ENCODE measurements at regions not wholly inside any gene's neighbourhood (a gene's known extent, or its start where the extent isn't known, plus 50 kb on each side); places are given as distances from the start of the nearest gene placed in this dataset.

DNA sequence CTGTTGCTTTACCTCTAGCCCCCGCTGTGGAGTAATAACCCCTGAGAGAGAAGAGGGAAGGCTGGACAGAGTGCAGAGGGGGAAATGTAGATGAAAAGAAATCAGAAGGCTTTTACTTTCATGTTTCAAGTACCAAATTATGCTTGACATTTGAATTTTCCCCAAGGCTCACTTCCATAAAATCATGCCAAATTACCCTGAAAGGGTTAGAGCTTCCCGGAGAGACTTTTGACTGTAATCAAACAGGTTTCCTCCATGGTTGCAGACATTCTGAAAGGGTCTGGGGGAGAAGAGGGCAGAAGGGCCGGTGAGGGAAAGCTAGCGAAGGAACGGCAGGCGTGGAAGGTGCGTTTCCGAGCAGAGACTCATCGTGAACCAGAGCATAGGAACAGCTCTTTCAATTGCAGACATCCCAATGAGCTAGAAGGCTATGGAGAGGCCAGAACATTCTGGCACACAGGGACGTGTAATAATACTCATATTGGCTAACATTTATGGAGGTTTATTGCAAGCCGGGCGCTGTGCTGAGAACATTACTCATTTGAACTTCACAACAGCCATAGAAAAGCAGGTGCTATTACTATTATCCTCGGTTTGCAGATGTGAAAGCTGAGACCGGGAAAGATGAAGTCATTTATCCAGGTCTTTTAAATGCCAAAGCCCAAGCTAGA is 620.8 kb upstream of the AUTS2 start:
- TF ChIP-seq, protein P1, sequence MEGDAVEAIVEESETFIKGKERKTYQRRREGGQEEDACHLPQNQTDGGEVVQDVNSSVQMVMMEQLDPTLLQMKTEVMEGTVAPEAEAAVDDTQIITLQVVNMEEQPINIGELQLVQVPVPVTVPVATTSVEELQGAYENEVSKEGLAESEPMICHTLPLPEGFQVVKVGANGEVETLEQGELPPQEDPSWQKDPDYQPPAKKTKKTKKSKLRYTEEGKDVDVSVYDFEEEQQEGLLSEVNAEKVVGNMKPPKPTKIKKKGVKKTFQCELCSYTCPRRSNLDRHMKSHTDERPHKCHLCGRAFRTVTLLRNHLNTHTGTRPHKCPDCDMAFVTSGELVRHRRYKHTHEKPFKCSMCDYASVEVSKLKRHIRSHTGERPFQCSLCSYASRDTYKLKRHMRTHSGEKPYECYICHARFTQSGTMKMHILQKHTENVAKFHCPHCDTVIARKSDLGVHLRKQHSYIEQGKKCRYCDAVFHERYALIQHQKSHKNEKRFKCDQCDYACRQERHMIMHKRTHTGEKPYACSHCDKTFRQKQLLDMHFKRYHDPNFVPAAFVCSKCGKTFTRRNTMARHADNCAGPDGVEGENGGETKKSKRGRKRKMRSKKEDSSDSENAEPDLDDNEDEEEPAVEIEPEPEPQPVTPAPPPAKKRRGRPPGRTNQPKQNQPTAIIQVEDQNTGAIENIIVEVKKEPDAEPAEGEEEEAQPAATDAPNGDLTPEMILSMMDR (tag by site-specific recombination; IDR thresholded peaks at IDR 0.05), result no peak
- TF ChIP-seq BCL11A (tag by site-specific recombination; IDR thresholded peaks at IDR 0.05; ENCODE audit: low read depth) (no peak), ZBTB48 (tag by site-specific recombination; IDR thresholded peaks at IDR 0.05) (no peak), ZNF837 (tag by site-specific recombination; IDR thresholded peaks at IDR 0.05) (no peak)
- TF ChIP-seq, protein P2, sequence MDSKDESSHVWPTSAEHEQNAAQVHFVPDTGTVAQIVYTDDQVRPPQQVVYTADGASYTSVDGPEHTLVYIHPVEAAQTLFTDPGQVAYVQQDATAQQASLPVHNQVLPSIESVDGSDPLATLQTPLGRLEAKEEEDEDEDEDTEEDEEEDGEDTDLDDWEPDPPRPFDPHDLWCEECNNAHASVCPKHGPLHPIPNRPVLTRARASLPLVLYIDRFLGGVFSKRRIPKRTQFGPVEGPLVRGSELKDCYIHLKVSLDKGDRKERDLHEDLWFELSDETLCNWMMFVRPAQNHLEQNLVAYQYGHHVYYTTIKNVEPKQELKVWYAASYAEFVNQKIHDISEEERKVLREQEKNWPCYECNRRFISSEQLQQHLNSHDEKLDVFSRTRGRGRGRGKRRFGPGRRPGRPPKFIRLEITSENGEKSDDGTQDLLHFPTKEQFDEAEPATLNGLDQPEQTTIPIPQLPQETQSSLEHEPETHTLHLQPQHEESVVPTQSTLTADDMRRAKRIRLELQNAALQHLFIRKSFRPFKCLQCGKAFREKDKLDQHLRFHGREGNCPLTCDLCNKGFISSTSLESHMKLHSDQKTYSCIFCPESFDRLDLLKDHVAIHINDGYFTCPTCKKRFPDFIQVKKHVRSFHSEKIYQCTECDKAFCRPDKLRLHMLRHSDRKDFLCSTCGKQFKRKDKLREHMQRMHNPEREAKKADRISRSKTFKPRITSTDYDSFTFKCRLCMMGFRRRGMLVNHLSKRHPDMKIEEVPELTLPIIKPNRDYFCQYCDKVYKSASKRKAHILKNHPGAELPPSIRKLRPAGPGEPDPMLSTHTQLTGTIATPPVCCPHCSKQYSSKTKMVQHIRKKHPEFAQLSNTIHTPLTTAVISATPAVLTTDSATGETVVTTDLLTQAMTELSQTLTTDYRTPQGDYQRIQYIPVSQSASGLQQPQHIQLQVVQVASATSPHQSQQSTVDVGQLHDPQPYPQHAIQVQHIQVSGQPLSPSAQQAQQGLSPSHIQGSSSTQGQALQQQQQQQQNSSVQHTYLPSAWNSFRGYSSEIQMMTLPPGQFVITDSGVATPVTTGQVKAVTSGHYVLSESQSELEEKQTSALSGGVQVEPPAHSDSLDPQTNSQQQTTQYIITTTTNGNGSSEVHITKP (tag by site-specific recombination; IDR thresholded peaks at IDR 0.05), result no peak

All from HEK293 (cell line).